ENCODE measurements at regions not wholly inside any gene's neighbourhood (a gene's known extent, or its start where the extent isn't known, plus 50 kb on each side); places are given as distances from the start of the nearest gene placed in this dataset.

DNA sequence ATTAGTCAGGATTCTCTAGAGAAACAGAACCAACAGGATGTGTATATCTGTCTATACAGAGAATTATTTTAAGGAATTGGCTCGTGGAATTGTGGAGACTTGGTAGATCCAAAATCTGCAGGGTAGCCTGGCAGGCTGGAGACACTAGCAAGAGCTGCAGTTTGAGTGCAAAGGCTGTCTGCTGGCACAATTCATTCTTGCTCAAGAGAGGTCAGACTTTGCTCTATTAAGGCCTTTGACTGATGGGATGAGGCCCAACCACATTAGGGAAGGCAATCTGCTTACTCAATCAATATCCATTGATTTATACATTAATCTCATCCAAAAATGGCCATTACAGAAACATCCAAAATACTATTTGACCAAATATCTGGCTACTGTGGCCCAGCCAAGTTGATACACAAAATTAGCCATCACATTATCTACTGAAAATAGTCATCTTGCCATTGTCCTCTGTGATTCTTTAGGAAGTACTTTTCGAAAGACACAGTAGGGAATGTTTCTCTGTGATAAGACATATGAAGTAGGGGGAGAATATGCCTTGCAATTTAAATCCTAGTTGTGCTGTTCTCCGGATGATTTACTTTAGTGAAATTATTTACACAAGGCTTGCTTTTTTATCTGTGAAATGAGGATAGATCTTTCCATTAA lies 873.8 kb downstream of the ROBO2 start:
- TF ChIP-seq, protein P1, sequence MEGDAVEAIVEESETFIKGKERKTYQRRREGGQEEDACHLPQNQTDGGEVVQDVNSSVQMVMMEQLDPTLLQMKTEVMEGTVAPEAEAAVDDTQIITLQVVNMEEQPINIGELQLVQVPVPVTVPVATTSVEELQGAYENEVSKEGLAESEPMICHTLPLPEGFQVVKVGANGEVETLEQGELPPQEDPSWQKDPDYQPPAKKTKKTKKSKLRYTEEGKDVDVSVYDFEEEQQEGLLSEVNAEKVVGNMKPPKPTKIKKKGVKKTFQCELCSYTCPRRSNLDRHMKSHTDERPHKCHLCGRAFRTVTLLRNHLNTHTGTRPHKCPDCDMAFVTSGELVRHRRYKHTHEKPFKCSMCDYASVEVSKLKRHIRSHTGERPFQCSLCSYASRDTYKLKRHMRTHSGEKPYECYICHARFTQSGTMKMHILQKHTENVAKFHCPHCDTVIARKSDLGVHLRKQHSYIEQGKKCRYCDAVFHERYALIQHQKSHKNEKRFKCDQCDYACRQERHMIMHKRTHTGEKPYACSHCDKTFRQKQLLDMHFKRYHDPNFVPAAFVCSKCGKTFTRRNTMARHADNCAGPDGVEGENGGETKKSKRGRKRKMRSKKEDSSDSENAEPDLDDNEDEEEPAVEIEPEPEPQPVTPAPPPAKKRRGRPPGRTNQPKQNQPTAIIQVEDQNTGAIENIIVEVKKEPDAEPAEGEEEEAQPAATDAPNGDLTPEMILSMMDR (IDR thresholded peaks at IDR 0.05; ENCODE audit: control insufficient read depth, insufficient read depth, low read depth, low read length, missing control alignments), result no peak
- no peak for DNase-seq (ENCODE audit: low read depth)

DNA sequence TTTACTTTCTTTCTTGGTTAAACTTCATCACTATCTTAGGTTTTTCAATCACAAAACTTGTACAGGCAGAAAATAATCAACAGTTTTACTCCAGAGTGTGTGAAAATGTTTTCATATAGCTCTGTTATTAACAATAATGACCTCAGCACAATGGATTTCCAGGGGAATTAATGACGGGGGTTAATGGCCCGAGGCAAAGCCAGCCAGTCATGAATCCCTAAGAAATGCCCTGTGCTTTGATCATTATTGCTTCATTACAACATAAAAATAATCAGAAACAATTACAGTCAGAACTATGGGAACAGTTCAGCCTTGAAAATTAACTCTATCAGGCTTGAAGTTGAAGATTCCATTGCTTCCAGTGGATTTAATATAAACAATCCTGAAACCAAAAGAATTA lies 875.4 kb downstream of the ROBO2 start:
- TF ChIP-seq, protein P1 (IDR thresholded peaks at IDR 0.05; ENCODE audit: control insufficient read depth, insufficient read depth, low read depth, low read length, missing control alignments), result no peak

More for the DNA sequence above, 873.8 kb downstream of the ROBO2 start:
- H3K4me3 ChIP-seq (ENCODE audit: control insufficient read depth, low read depth, low read length), result no peak overlapping the region

DNA sequence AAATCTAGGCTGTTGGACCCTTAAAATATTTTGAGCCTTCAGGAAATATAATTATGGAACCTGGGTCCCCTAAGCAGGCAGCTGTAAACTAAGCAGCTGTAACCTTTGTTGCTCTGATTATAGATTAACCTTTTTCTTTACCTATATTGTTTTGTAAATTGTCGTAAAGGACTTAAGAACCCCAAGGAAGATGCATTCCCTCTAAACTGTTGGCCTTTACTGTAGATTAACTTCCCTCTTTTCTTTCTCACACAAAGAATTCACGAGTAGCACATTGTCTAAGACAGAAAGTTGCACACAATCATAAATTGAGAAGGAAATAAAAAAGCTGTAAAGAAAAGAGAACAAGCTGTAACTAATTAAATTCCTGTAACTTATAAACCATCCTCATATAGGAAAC lies 877.3 kb downstream of the ROBO2 start:
- TF ChIP-seq, protein P1 (IDR thresholded peaks at IDR 0.05; ENCODE audit: control insufficient read depth, insufficient read depth, low read depth, low read length, missing control alignments), result no peak
- H3K4me3 ChIP-seq (ENCODE audit: control insufficient read depth, low read depth, low read length), result no peak overlapping the region
- DNase-seq (ENCODE audit: low read depth), result no peak

More for the DNA sequence above, 875.4 kb downstream of the ROBO2 start:
- no peak for DNase-seq (ENCODE audit: low read depth)
- H3K4me3 ChIP-seq (ENCODE audit: control insufficient read depth, low read depth, low read length), result no peak overlapping the region

DNA sequence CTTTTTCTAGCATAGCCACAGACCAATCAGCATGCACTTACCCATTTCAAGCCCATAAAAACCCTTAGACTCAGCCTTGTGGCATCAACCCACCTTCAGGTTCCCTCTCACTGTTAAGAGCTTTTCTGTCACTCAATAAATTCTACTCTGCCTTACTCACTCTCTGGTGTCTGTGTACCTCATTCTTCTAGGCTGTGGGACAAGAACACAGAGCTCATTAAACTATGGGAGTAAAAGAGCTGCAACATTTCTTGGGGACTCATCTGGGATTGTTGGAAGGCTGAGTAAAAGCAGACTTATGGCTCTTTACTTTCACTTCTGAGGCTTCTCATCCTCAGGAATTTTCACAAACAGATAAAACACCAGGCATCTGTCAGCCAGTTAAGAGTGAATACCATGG lies 879.3 kb downstream of the ROBO2 start:
- H3K4me3 ChIP-seq (ENCODE audit: control insufficient read depth, low read depth, low read length), result no peak overlapping the region
- TF ChIP-seq, protein P1 (IDR thresholded peaks at IDR 0.05; ENCODE audit: control insufficient read depth, insufficient read depth, low read depth, low read length, missing control alignments), result no peak
- no peak for DNase-seq (ENCODE audit: low read depth)

DNA sequence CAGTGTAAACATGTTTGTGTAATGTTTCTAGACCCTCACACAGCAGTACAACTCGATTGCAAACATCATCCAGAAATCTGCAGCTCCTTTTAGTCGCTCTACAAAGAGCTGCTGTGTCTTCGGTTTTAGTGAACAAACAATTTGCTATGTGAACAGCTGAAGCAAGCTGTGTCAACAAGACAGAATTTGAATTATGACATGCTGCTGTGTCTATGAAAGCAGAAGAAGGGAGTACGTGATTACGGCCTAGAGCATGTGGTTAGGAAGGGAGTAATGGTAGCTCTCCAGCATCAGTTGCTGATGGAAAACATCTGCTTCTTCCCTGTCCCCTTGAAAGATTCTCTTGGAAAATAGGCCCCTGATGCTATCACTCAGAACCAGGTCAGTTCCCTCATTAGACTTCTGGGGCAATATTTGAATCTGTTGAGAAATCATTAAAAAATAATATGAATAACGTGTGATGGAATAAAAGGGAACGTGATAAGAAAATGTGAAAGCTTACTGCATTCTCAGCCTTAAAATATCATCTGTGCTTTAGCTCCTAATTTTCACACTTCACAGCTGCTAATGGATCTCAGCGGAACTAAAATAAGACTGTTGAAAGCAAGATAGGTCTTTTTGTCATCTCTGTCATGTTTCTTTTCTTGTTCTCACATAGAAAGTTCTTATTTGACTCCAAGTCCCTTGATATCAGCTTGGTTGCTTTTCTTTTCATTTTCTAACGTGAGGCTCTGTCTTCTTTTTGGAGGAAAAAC lies 891.5 kb downstream of the ROBO2 start:
- H3K4me3 ChIP-seq (ENCODE audit: control insufficient read depth, low read depth, low read length), result no peak overlapping the region
- TF ChIP-seq, protein P1 (IDR thresholded peaks at IDR 0.05; ENCODE audit: control insufficient read depth, insufficient read depth, low read depth, low read length, missing control alignments), result no peak
- DNase-seq (ENCODE audit: low read depth), result peak; percentile 10

DNA sequence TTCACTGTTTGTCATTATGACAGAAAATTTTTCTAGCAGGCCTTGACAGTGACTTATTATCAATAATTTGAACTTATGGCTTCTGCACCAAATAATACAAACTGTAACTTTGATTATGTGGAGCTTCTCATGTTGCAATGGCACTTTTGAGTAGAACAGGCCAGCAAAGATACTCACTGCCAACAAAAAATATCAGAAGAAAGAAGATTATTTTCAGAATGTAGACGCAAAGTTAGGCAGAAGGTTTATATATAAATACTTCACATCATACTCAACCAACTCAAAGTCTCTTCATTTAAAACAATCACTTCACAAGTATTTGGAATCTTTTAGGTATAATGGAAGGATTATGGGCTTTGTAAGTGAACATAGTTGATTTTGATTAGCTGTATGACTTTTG lies 893.0 kb downstream of the ROBO2 start:
- no peak overlapping the region for H3K4me3 ChIP-seq (ENCODE audit: control insufficient read depth, low read depth, low read length)
- TF ChIP-seq, protein P1 (IDR thresholded peaks at IDR 0.05; ENCODE audit: control insufficient read depth, insufficient read depth, low read depth, low read length, missing control alignments), result no peak
- no peak for DNase-seq (ENCODE audit: low read depth)

All from AG09309 (cell line).